ENCODE measurements at regions not wholly inside any gene's neighbourhood (a gene's known extent, or its start where the extent isn't known, plus 50 kb on each side); places are given as distances from the start of the nearest gene placed in this dataset.

- no peak for DNase-seq (ENCODE audit: low read depth, low spot score)
- Histone ChIP-seq H3K9me3 (ENCODE audit: insufficient read depth, low read length) (no peaks in the 10 kb centered on the region), H3K4me1 (ENCODE audit: insufficient read depth, insufficient read length) (no peaks in the 10 kb centered on the region)
These were observed 129.7 kb downstream of the FAXC start for GRCh38 chr6:99219788-99220187.

GRCh38 chr6:99216959-99217358 lies 132.5 kb downstream of the FAXC start:
- TF ChIP-seq ZNF274 (IDR thresholded peaks at IDR 0.05; ENCODE audit: low read depth, low read length) (no peak), SUZ12 (IDR thresholded peaks at IDR 0.05; ENCODE audit: extremely low read depth, insufficient read depth, insufficient read length) (no peak), YY1 (IDR thresholded peaks at IDR 0.05; ENCODE audit: insufficient read depth, insufficient read length) (no peak)
- Histone ChIP-seq H3K27me3 (ENCODE audit: insufficient read depth, insufficient read length) (no peaks in the 10 kb centered on the region), H3K9me3 (ENCODE audit: insufficient read depth, low read length) (no peaks in the 10 kb centered on the region)

More at GRCh38 chr6:99219788-99220187, 129.7 kb downstream of the FAXC start:
- Histone ChIP-seq H3K36me3 (ENCODE audit: insufficient read depth, insufficient read length, low read length) (no peaks in the 10 kb centered on the region), H3K4me3 (ENCODE audit: insufficient read length, low read depth) (no peak overlapping the region), H3K27me3 (ENCODE audit: insufficient read depth, insufficient read length) (no peaks in the 10 kb centered on the region), H3K9ac (ENCODE audit: insufficient read length, low read depth) (no peak overlapping the region)
- no peak for TF ChIP-seq ZNF274 (IDR thresholded peaks at IDR 0.05; ENCODE audit: low read depth, low read length)
- no peak for TF ChIP-seq YY1 (IDR thresholded peaks at IDR 0.05; ENCODE audit: insufficient read depth, insufficient read length)
- TF ChIP-seq SUZ12 (IDR thresholded peaks at IDR 0.05; ENCODE audit: extremely low read depth, insufficient read depth, insufficient read length): no peak

GRCh38 chr6:99195986-99196655 lies 153.4 kb downstream of the FAXC start:
- Histone ChIP-seq H3K9ac (ENCODE audit: insufficient read length, low read depth) (no peak overlapping the region), H3K9me3 (ENCODE audit: insufficient read depth, low read length) (no peaks in the 10 kb centered on the region), H3K36me3 (ENCODE audit: insufficient read depth, insufficient read length, low read length) (no peaks in the 10 kb centered on the region), H3K4me3 (ENCODE audit: insufficient read length, low read depth) (no peak overlapping the region), H3K4me1 (ENCODE audit: insufficient read depth, insufficient read length) (no peaks in the 10 kb centered on the region), H3K27me3 (ENCODE audit: insufficient read depth, insufficient read length) (no peaks in the 10 kb centered on the region)
- TF ChIP-seq ZNF274 (IDR thresholded peaks at IDR 0.05; ENCODE audit: low read depth, low read length) (no peak), SUZ12 (IDR thresholded peaks at IDR 0.05; ENCODE audit: extremely low read depth, insufficient read depth, insufficient read length) (no peak), YY1 (IDR thresholded peaks at IDR 0.05; ENCODE audit: insufficient read depth, insufficient read length) (no peak)
- DNase-seq (ENCODE audit: low read depth, low spot score): no peak

More at GRCh38 chr6:99216959-99217358, 132.5 kb downstream of the FAXC start:
- Histone ChIP-seq H3K4me3 (ENCODE audit: insufficient read length, low read depth) (no peak overlapping the region), H3K36me3 (ENCODE audit: insufficient read depth, insufficient read length, low read length) (no peaks in the 10 kb centered on the region), H3K4me1 (ENCODE audit: insufficient read depth, insufficient read length) (no peaks in the 10 kb centered on the region), H3K9ac (ENCODE audit: insufficient read length, low read depth) (no peak overlapping the region)
- no peak for DNase-seq (ENCODE audit: low read depth, low spot score)

GRCh38 chr6:99192561-99192960 lies 156.9 kb downstream of the FAXC start:
- Histone ChIP-seq H3K9me3 (ENCODE audit: insufficient read depth, low read length) (no peaks in the 10 kb centered on the region), H3K4me1 (ENCODE audit: insufficient read depth, insufficient read length) (no peaks in the 10 kb centered on the region), H3K36me3 (ENCODE audit: insufficient read depth, insufficient read length, low read length) (no peaks in the 10 kb centered on the region), H3K27me3 (ENCODE audit: insufficient read depth, insufficient read length) (no peaks in the 10 kb centered on the region), H3K9ac (ENCODE audit: insufficient read length, low read depth) (no peak overlapping the region), H3K4me3 (ENCODE audit: insufficient read length, low read depth) (no peak overlapping the region)
- TF ChIP-seq SUZ12 (IDR thresholded peaks at IDR 0.05; ENCODE audit: extremely low read depth, insufficient read depth, insufficient read length): no peak
- no peak for TF ChIP-seq YY1 (IDR thresholded peaks at IDR 0.05; ENCODE audit: insufficient read depth, insufficient read length)
- no peak for TF ChIP-seq ZNF274 (IDR thresholded peaks at IDR 0.05; ENCODE audit: low read depth, low read length)
- no peak for DNase-seq (ENCODE audit: low read depth, low spot score)

GRCh38 chr6:99189823-99190721 lies 159.4 kb downstream of the FAXC start:
- Histone ChIP-seq H3K27me3 (ENCODE audit: insufficient read depth, insufficient read length) (no peaks in the 10 kb centered on the region), H3K4me1 (ENCODE audit: insufficient read depth, insufficient read length) (no peaks in the 10 kb centered on the region), H3K9me3 (ENCODE audit: insufficient read depth, low read length) (no peaks in the 10 kb centered on the region), H3K36me3 (ENCODE audit: insufficient read depth, insufficient read length, low read length) (no peaks in the 10 kb centered on the region), H3K9ac (ENCODE audit: insufficient read length, low read depth) (no peak overlapping the region), H3K4me3 (ENCODE audit: insufficient read length, low read depth) (no peak overlapping the region)
- DNase-seq (ENCODE audit: low read depth, low spot score): no peak
- TF ChIP-seq SUZ12 (IDR thresholded peaks at IDR 0.05; ENCODE audit: extremely low read depth, insufficient read depth, insufficient read length) (no peak), YY1 (IDR thresholded peaks at IDR 0.05; ENCODE audit: insufficient read depth, insufficient read length) (no peak), ZNF274 (IDR thresholded peaks at IDR 0.05; ENCODE audit: low read depth, low read length) (no peak)

- H3K27me3 ChIP-seq (ENCODE audit: insufficient read depth, insufficient read length): no peaks in the 10 kb centered on the region
- no peak for DNase-seq (ENCODE audit: low read depth, low spot score)
- H3K36me3 ChIP-seq (ENCODE audit: insufficient read depth, insufficient read length, low read length): no peaks in the 10 kb centered on the region
- no peak overlapping the region for H3K9ac ChIP-seq (ENCODE audit: insufficient read length, low read depth)
- H3K9me3 ChIP-seq (ENCODE audit: insufficient read depth, low read length): no peaks in the 10 kb centered on the region
- TF ChIP-seq SUZ12 (IDR thresholded peaks at IDR 0.05; ENCODE audit: extremely low read depth, insufficient read depth, insufficient read length): no peak
- TF ChIP-seq ZNF274 (IDR thresholded peaks at IDR 0.05; ENCODE audit: low read depth, low read length): no peak
- no peak for TF ChIP-seq YY1 (IDR thresholded peaks at IDR 0.05; ENCODE audit: insufficient read depth, insufficient read length)
- H3K4me3 ChIP-seq (ENCODE audit: insufficient read length, low read depth): no peak overlapping the region
- no peaks in the 10 kb centered on the region for H3K4me1 ChIP-seq (ENCODE audit: insufficient read depth, insufficient read length)
These were observed 162.0 kb downstream of the FAXC start for GRCh38 chr6:99187429-99187828.

- no peak overlapping the region for H3K4me3 ChIP-seq (ENCODE audit: insufficient read length, low read depth)
- no peaks in the 10 kb centered on the region for H3K36me3 ChIP-seq (ENCODE audit: insufficient read depth, insufficient read length, low read length)
- TF ChIP-seq YY1 (IDR thresholded peaks at IDR 0.05; ENCODE audit: insufficient read depth, insufficient read length): no peak
- TF ChIP-seq SUZ12 (IDR thresholded peaks at IDR 0.05; ENCODE audit: extremely low read depth, insufficient read depth, insufficient read length): no peak
- no peak for TF ChIP-seq ZNF274 (IDR thresholded peaks at IDR 0.05; ENCODE audit: low read depth, low read length)
- peaks cover 7% of the 10 kb centered on the region for H3K9me3 ChIP-seq (ENCODE audit: insufficient read depth, low read length)
- no peak overlapping the region for H3K9ac ChIP-seq (ENCODE audit: insufficient read length, low read depth)
- H3K4me1 ChIP-seq (ENCODE audit: insufficient read depth, insufficient read length): no peaks in the 10 kb centered on the region
- H3K27me3 ChIP-seq (ENCODE audit: insufficient read depth, insufficient read length): no peaks in the 10 kb centered on the region
- no peak for DNase-seq (ENCODE audit: low read depth, low spot score)
These were observed 163.1 kb downstream of the FAXC start for GRCh38 chr6:99186417-99186816.
